Stimulated activated CD4-positive, alpha-beta T cell treated with anti-CD3 and anti-CD28 coated beads, Interleukin-12 subunit alpha, Interleukin-12 subunit beta, amount 100 ng/mL, for 24 hours (primary cell): ENCODE measurements at regions not wholly inside any gene's neighbourhood (a gene's known extent, or its start where the extent isn't known, plus 50 kb on each side); places are given as distances from the start of the nearest gene placed in this dataset.
"Not testable (repeated sequence)": the region's sequence is repeated elsewhere in the genome, so short reads cannot be mapped to it uniquely, and the experiment has no call there.

Experiments
- DNase-seq, 2 experiments: peaks; one replicate each; pipeline ENCODE4 v3.0.0-alpha.2; 2020; ENCODE audit warnings: low read depth in 2 of 2

DNA sequence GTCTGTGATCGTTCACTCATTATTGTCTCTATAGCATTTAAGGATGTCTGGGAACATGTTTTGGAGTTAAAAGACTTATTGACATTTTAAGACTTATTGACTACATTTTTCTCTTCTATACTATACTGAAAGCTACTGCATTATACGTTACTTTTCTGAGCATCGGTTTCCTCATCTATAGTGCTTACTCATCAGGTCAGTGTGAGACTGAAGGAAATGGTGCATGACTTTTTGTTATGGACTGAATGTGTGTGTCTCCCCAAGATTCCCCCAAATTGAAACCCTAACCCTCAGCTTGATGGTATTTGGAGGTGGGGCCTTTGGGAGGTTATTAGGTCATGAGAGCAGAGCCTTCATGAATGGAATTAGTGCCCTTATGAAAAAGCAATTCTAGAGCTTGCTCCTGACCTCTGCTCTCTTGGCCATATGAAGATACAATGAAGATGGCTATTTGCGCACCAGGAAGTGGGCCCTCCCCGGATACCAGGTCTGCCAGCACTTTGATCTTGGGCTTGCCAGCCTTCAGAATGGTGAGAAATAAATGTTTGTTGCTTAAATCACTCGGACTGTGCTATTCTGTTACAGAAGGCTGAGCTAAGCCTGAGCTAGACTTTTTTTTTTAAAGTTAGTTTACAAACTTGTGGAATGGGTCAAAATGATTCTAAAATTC lies 243.7 kb upstream of the RREB1 start:
- DNase-seq = no peak

DNA sequence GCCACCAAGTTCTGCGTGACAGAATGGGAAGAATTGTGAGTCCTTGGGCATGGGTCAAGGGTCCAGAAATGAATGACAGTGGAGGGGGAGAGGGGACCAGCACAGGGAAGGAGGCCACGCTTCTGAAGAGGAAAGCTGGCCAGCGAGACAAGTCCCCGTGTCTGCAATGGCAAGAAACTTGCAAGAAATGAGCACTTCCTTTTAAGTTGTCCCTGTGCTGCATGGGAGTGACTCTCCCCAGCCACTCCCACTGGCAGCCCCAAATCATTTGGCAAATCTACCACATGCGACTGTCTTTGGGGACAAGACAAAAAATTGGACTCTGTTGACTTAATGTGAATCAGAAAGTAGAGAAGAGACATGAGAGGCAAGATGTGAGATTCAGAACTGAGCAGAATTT lies 242.2 kb upstream of the RREB1 start:
- no peak for DNase-seq

DNA sequence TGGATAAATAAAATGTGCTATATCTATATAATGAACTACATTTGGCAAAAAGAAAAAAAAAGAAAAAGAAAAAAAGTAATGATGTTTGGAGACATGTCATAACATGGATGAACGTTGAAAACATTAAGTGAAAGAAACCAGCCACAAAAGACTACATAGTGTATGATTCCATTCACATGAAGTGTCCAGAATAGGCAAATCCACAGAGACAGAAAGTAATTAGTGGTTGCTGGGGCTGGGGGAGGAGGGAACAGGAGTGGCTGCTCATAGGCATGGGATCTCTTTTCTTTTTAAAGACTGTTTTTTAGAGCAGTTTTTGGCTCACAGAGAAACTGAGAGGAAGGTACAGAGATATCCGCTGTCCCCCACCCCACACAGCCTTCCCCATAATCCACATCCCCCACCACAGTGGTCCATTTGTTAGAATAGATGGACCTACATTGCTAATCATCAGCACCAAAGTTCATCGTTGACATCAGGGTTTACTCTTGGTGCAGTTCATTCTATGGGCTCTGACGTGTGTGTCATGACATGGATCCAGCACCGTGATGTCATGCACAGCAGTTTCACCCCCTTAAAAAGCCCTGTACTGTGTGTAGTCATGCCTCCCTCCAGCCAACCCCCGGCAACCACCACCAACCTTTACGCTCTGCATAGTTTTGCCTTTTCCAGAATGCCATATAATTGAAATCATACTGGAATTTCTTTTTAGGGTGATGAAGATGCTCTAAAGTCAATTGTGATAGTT lies 240.9 kb upstream of the RREB1 start:
- DNase-seq = no peak

DNA sequence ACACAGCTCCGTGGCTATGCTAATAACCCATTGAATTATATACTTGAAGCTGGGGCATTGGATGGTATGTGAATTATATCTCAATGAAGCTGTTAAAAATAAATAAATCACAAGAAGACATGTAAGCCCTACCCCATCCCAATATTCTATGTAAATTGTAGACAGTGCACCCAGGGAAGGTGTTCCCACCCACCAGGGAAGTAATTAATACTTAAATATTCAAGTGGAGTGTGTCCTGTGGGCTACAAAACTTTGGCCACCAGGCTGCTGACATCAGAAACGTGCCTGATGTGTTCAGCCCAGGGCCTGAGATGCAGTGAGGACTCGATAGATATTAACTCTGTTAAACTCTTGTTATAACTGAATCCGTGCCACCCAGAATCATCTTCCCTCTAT lies 240.4 kb upstream of the RREB1 start:
- DNase-seq = no peak

- no peak for DNase-seq
Observed at GRCh38 chr6:6869094-6869493, 238.7 kb upstream of the RREB1 start.

DNA sequence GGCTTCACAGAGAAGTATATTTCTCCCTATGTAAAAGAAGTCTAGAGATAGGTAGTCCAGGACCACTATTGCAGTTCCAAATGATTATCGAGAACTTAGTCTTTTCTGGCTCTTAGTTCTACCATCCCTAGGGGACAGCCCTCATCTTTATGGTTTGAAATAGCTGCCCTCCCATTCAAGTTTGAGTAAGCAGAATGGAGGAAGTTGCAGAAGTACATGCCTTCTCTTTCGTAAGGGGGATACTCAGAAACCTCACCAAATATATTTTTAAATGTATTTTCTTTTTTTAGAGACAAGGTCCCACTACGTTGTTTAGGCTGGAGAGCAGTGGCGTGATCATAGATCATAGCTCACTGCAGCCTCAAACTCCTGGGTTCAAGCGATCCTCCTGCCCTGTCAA lies 236.8 kb upstream of the RREB1 start:
- no peak for DNase-seq

GRCh38 chr6:6872459-6873344 lies 235.1 kb upstream of the RREB1 start:
- no peak for DNase-seq

DNA sequence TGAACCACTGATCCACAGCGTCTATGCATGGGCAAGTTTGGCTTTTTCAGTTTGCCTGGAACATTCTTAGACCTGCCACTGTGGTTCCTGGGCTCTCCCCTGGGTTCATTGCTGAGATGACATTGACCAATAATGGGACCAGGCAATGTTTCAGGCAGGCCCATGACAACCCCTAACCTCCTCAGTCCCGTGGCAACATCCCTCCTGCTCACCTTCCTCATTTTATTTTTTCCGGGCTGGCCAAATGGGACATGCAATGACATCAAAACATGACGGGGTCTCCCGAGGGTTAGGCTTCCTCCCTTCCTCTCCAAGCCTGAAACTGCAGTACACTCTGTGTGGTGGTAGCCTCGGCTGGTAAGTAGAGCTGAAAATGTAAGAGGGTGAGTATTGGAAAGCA lies 234.0 kb upstream of the RREB1 start:
- DNase-seq = no peak

DNA sequence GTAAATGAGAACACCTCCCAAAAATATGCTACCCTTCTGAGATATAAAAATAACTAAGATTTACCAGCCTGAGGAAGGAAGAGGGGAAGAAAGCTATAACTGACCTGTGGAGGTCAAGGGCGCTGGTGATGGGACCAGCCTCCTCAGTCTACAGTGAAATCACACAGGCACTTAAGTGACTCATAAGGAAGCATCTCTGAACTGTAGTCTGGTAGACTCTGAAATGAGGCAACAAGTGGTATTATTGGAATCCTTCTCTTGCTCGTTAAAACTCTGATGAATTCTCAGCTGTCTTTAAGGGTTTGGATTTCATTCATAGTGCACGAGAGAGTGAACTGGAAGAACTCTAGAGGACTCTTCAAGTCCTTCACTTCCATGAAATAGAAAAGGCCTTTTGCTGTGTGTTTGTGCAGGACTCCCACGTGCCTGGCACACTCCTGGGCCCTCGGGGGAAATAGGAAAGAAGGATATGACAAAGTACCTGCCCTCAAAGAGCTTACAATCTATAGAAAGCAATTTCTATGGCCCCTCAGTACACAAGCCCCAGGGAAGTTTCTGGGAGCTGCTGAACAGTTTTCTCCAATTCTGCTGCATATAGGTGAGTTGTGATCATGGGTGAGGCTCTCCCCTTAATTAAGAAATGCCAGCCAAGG lies 231.8 kb upstream of the RREB1 start:
- DNase-seq = no peak

GRCh38 chr6:6877792-6878191 lies 230.0 kb upstream of the RREB1 start:
- DNase-seq = not testable (repeated sequence)

DNA sequence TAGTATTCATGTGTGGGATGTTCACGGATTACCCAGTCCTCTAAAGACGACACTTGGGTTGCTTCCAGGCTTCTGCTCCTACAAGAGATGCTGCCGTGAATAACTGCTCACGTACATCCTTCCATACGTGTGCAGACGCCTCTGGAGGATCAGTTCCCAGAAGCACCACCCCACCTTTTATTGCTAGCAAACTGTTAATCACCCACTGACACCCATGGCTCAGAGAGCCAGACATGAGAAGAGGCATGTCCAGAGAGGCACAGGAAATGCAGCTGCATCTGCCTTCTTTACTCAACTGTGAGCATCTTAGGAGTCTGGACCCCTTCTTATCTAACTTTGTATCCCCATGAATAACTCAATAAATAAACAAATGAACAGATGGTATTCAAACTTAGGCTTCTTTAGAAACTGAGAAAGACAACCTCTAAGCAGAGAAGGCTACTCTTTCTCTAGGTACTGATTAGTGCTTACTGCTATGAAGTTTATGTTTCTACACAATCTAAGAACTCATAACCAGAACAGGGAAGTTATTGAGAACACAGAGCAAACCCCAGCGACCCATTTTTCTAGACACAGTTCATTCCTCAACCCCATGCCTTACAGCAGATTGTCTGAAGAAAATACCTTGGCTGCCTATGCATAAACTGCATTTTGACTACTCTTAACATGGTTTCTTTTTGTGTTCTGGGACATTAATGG lies 228.7 kb upstream of the RREB1 start:
- no peak for DNase-seq

- DNase-seq = not testable (repeated sequence)
Observed at GRCh38 chr6:6879586-6879974, 228.2 kb upstream of the RREB1 start.

DNA sequence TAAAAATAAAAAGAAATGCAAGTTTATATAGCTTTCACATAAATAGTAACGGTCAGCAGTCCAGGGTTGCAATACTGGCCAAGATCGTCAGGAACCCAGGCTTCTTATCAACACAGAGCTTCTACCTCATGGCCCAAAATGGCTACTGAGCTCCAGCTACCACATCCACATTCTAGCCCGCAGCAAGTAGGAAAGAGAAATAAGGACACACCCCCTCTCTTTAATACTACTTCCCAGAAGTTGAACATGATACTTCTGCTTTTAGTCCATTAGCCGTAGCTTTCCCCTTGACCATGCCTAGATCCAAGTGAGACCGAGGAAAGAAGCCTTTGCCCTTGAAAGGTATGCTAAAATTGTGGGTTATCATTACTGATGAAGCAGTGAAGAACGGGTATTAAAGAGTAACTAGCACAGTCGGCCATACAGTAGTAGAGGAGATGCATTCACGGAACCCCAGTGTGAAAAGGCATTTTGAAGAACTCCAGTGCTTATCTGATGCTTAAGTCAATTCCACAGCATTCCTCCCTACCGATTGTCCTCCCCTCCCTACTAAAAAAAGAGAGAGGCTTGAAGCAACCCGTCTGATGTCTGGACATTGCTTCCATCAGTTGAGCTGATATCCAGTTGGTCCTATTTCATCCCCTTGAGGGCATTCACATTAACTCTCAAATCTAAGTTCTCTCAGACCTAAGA lies 226.9 kb upstream of the RREB1 start:
- DNase-seq = no peak

GRCh38 chr6:6881438-6882225 lies 226.1 kb upstream of the RREB1 start:
- no peak for DNase-seq

DNA sequence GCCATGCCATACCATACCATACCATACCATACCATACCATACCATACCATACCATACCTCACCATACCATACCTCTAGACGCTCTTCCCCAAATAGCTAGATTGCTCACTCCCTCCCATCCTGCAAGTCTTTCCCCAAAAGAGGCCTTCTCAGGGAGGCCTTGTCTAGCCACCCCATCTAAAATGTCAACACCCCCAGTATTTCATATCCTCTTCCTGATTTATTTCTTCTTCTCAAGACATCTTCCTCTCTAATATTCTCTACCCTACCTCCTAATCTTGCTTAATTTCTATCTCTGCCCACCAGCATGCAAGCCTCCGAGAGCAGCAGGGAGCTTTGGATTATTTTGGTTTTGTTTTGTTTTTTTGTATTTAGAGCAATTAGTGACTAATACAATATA lies 225.2 kb upstream of the RREB1 start:
- DNase-seq = no peak

DNA sequence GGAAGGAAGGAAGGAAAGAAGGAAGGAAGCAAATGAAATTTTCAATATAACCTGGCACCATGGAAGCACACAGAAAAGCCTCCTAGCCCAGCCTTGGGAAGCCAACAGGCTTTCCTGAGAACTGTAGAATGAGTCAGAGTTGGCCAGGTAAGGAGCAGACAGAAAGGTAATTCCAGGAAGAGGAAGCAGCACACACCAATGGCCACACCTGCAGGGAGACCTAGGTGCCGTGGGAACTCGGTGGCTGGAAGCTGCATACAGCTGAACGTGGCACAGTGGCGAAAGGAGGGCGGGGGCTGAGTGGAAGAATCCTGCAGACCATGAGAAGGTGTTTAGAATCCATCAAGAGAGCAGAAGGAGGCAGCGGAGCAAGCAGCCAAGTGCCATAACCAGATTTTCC lies 224.8 kb upstream of the RREB1 start:
- DNase-seq = no peak

DNA sequence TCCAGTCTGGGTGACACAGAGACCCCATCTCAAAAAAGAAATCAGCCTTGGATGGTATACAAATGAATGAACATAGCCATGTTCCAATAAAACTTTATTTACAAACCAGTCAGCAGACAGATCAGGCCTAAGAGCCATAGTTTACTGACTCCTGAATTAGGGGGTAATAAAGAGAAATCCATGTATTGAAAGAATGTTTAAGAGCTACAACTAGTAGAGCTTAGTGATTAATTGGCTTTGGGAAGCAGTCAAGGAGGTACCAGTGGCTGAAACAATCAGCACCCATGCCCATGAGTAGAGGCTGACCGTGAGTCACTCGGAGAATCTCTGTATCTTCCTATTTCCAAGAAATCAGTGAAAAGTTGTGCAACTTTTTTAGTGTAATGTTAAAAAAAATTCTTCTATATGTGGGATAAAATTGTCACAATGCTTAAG lies 223.6 kb upstream of the RREB1 start:
- DNase-seq = no peak

- DNase-seq = no peak
Observed at GRCh38 chr6:6884916-6885315, 222.8 kb upstream of the RREB1 start.

DNA sequence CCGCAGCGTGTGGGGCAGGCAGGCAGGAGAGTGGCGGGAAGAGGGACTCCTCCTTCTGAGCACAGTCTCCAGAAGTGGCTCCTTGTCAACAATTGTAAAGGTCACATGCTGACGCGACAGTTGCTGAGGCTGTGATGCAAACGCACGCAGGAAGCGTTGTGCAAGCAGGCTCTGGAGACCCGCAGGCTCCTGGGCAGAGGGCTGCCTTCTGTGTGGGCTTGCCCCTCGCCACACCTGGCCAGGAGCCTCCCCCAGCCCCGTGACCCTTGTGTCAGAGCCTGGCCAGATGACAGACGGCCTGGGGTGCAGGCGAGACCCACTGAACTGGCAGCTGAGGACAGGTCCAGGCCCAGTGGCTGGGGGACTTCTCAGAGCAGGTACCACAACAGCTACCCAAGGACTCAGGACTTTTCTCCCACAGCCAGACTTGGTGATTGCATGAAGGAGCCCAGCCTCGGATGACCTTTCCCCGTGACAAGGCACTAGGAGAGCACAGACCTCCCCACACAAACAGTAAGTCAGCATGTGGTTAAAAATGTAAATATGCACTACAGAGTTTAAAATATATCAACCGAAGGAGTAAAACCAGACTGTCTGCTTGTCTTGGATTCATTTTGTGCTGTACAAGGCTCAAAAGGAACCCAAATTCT lies 222.1 kb upstream of the RREB1 start:
- no peak for DNase-seq
